Inferior parietal cortex (tissue), 1 donor: ENCODE measurements at regions not wholly inside any gene's neighbourhood (a gene's known extent, or its start where the extent isn't known, plus 50 kb on each side); places are given as distances from the start of the nearest gene placed in this dataset.

Experiments used
- DNase-seq: peaks from one replicate; pipeline ENCODE4 v3.0.0-alpha.2; 2016; ENCODE audit errors: extremely low spot score

DNA sequence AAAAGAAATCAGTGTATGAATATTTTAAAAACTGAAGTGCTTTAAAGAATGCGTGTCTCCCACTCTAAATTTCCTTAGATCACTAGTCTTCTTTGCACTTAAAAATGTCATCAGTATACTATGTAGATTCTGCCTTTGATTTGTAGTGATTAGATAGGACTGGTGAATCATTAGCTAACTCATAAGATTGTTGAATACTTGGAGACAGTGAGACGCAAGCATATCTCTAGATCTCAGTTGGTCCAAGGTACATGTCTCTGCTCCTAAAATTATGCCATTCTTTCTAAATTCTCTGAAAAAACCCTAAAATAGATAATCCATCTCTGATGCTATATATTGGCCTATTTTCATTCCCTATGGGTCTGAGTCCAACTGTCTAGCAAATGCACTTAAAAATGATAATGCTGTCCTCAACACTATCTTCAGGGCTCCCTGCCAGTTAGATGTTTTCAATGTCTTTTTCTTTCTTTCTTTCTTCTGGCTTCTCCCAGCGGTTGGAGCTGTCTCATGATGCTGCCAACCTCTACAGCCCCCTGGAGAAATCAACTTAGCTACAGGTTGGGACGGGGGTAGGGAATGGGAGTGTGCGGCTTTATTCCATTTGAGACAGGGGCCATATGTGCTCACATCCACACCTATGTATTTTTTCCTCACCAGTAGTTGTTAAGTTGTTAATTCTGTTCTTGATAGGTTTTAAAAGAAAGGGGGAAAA is 301.0 kb downstream of the NDFIP2 start:
- DNase-seq: no peak

DNA sequence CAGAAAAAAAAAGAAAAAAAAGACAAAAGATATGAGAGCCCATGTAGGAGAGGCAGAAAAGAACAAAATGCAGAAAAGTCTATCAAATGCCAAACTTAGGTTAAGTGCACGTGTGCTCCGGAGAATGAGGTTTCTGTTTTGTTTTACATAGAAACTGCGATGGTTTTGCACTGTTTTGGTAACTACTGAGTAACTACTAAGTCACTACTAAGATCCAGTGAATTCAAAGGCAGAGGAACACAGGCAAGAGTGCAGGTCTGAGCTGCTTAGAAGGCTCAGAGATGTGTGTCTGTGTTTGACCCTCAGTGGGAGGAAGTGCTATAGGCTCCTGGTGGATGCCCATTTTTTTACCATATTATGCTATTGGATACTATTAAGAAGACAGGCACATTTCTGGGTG is 299.3 kb downstream of the NDFIP2 start:
- DNase-seq: no peak

DNA sequence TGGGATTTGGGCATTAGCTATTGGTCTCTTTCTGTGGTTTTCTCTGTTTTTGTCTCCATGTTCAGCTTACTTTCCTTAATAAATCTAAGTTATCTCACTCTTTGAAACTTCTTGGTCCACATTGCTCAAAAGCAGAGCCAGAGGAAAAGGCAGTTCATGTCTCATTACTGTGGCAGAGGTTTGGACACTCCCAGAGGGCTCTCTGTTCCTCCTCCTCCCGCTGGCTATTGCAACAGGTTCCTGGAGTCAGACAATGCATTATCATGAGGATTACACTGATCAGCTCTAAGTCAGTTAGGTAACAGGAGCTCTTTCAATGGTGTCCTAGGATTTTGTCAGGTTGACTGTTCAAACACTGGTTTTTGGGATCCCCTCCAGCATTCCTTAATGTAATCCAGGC is 298.8 kb downstream of the NDFIP2 start:
- DNase-seq: no peak

DNA sequence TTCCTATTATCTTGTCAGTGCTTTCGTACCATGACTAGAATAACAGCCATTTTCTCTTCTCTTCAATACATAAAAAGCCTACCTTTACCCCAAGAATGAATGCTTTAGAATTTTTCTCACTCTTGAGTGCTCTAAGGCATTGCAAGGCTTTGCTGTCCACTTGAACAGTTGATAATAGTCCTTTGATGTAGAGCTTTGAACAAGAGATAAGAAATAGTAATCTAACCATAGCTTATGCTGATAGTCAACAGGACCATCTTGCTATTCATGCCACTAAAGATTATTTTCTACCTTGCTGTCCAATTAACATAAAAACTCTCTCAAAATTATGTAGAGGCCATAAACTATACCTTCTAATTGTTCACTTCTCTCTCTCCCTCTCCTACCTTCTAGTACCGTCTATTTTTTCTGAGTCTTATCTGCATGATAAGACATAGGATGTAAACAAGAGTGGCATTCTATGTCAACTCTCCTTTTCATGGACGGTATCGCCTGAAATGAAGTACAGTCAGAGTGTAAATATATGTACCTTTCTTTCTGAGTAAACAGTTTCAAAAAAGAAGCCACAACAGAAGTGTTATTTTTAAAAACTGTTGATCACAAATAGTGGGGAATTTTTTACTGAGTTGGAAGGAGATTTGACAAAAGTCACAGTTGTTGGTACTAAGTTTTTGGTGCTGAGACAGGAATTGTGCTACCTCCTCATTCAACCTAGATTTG is 297.9 kb downstream of the NDFIP2 start:
- DNase-seq: no peak

DNA sequence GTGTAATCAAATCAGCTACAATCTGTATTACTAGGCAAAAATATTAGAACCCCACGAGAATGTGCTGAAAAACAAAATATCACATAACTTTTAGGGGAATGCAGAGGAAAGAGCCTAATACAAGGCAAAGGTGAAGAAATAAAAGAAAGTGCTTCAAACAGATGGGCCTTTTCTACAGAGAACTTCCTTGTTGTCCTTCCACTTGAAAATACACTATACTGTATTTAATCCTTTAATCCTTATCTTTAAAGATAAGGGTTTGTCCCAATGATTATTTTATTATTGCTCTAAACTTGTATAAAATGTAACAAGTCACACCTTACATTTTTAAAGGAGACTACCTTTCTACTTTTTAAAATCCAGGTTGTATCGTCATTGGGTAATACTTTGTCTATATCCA is 296.5 kb downstream of the NDFIP2 start:
- no peak for DNase-seq

DNA sequence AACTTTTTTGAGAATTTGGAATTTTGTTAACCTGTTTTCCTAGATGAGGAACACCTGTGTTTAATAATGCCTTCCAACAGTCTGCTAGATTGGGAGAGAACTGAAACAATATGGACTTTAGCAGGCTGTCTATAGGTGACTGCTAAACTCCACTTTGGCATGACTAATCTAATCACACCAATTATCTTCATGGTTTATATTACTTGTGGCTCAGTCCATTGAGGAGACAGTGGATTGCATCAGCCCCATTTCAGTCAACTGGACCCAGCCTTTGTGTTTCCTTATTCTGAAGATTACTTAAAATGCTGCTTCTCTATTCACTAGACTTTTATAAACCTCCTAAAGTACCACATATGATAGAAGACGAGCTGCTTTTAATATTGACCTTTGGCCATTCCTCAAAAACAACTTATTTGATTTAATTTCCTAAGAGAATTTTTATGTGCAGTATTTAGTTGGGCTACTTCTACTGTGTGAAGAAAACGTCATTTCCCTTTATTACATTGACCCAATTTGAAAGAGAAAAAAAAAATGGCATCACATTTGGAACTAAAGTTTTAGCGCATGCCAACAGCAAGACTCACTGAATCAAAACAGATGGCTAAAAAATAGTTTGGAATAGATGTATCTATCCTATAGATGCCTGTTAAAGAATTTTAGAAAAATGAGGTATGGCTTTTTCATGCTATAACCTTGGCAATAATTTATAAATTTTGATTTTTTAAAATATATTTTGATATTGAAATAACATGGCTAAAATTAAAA is 295.8 kb downstream of the NDFIP2 start:
- no peak for DNase-seq

DNA sequence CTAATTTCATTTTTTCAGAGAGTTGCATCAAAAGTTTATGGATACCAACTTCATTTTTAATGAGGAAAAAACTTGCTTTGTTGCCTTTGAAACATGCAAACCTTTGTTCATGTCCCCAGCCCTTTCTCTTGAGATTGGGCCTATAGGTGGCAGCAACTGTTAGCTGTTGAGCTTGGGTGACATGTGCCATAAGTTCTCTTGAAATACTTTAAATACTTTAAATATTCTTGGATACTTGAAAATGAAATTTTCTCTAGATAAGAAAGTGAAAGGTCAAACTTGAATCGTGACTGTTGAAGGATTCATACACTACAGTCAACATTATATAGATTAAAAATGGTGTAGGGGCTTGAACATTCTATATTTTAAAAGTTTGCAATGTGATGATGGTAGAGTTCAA is 294.9 kb downstream of the NDFIP2 start:
- peak; percentile 70 for DNase-seq

DNA sequence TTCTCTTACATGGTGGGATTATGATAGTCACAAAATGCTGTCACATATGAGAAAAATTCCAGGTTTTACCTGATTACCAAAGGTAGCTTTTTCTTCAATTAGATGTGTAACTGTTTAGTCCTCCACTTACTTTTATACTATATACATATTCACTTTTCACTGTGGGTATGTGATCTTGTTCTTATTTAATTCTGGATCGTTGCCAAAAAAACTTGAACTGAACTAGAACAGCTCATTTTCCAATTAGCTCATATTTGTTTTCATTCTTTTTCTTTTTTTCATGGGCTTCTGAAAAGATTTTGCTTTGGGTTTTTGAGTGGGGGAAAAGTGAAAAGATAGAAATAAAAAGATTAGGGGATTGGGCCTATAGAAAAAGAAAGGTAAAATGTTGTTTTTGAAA is 291.9 kb downstream of the NDFIP2 start:
- DNase-seq: no peak

DNA sequence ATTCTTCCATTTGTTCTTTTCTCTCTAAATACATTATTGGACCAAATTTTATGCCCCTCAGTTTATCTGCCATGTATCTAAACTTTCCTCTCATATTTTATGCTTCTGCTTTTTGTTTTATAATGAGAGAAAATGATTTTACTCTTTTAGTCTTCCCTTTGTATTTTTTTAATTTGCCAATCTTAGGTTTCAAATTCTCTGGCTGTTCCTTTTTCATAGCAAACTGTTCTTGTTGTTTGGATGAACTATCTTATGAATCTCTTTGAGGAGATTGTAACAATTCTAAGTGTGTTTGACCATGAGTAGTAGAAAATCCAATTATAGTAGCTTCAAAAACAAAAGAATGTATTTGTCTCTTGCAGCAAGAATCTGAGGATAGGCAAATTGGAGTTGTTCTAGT is 290.5 kb downstream of the NDFIP2 start:
- no peak for DNase-seq

DNA sequence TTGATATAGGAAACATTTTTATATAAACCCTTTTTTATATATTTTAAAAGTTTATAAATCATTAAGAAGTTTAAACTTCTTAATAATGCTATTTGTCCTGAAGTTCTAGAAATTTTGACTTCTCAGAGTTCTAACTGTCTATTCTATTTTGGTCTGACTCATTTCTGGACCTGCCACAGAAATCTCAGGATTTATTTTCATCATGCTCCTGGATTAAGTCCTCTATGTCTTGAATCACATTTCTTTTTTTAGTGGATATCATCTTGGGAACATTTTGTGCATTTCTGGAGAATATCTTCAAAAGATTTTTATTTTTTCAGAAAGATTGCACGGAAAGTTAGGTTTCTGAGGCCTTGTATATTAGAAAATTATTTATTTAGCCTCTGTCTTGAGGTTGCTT is 289.1 kb downstream of the NDFIP2 start:
- no peak for DNase-seq

DNA sequence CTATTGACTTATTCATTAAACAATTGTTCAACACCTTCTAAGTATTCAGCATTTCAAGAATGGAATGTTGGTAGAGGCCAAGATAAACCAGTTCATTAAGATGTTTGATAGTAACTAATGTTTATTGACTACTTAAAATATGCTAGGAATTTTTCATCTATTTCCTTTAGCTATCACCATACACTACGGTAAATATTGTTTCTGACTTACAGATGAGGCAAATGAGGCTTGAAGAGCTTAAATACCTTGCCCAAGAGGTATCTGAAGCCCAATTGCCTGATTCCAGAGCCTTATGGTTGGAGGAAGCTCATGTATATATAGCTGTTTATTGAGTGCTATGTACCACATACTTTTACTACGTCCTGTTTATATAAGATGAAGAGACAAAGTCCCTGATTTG is 286.2 kb downstream of the NDFIP2 start:
- DNase-seq: no peak

DNA sequence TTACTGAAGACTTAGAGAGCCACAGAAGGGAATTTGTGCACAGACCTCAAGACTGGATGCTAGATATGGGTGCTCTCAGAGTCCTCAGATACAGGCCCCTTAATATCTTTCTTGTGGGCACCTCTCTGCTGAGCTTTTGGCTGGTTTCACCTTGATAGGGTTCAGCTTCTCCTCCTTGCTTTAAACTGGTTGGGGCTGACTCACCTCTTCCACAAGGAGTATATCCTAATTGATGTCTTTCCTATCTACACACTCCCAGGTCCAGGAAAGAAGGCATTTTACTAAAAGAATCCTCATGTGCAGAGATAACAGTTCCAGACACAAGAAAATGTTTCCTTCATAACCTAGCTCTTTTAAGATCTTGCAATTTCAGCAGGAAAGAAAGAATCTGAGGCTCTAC is 284.4 kb downstream of the NDFIP2 start:
- no peak for DNase-seq

DNA sequence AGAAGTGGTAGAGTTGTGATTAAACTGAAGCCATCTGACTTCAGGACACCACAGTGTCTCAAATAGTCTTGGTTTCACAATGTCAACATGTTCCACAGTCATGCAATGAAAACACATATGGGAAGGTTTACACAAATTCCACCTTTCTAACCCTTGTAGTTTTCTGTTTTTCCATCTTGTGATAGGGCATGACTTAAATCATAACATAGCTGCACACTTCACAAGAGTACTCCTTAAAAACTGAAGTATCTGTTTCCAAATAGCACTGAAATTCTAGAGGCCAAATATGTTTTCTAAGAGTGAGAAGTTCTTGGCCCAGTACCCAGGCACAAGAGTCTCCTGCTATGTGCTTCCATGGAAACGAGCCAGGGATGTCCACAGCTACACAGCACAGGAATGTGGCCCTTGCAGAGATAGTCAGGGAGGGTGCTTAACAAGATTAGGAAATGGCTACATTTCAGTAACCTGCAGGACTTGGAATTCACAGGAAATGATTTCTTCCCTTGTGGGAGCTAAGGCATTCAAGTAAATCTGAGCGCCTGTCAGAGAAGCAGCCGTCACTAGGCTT is 269.1 kb downstream of the NDFIP2 start:
- no peak for DNase-seq

DNA sequence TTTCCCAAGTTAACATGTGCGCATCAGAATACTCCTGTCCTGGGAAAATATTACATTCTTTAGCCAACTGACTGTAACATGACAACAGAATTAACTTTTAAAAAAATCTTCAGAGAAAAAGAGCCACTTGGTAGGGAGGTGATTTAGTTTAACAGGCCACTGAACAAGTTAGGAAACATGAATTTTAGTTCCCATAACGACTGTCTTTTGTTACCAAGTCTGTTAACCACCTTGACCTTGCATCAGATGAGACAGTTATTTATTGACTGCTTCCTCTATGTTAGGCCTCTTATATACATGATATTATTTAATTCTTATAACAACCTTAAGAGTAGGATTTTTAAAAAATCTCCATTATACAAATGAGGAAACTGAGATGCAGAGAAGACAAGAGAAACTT is 268.6 kb downstream of the NDFIP2 start:
- DNase-seq: no peak

DNA sequence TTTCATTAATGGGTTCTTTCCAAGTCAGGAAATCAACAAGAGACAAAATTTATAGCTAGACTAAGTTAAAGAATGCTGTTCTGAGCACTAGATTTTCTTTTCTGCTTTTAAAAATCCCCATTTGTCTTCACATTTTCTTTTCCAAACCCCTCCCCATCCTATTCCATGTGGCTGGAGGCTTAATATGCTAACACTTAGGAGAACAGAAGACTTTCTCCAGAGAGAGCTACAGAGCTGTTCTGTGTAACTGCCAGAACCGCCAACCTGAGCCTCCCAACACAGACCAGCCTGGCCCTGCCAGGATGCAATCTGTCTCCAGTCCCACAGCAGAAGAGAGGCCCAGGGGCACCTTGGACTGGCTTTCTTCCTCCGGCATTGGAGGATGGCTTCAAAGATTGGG is 264.1 kb downstream of the NDFIP2 start:
- no peak for DNase-seq

DNA sequence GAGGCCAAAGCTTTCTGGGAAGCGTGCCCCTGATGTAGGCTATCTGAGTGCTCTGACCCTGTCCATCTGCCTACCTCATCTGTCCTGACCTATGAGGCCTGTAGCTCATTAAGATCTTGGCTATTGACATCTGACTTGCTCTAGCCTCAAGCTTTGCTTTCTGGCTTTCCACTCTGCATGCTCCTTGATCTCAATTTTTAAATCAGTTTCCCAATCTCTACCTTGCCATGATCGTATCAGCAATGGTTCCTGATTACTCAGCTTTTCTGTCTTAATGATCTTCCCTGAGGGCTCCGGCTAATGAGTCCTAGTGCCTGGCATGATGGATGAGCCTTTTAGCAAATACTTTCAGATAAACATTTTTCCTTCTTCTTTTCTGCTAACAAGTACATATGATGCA is 262.0 kb downstream of the NDFIP2 start:
- no peak for DNase-seq

DNA sequence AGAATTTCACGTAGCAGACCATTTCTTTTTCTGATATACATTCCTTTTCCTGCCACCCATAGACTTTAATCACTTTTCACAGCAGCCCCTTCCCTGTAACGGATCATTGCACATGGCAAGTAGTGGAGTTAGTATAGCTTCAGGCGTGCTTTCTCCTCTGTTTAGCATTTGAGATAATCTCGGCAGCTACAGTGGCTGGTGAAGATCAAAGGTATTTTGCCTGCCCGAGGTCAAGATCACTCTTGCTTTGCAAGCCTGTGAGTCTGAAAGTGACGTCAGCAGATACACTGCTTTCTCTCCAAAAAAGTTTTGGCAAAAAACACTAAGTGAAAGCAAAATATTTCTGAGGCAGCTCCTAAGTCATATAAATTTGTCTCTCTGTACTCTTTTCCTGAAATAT is 260.0 kb downstream of the NDFIP2 start:
- DNase-seq: no peak

DNA sequence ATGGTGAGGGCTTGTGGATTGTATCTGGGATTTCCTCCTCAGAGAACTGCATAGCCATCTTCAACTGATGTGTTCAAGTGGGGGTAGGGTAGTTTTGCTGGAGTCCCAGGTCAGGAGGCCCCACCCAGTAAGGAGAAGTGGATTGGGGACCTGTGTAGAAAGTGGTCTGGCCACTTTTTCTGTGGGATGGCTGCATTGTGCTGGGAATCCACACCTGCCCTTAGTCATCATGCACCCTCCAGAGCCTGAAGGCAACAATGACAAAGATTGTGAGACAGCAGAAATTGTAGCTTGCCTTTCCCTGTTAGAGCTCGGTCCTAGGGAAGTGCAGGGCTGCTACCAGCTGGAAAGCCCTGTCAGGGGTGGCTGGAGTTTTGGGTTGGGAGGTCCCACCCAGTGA is 255.4 kb downstream of the NDFIP2 start:
- DNase-seq: no peak

DNA sequence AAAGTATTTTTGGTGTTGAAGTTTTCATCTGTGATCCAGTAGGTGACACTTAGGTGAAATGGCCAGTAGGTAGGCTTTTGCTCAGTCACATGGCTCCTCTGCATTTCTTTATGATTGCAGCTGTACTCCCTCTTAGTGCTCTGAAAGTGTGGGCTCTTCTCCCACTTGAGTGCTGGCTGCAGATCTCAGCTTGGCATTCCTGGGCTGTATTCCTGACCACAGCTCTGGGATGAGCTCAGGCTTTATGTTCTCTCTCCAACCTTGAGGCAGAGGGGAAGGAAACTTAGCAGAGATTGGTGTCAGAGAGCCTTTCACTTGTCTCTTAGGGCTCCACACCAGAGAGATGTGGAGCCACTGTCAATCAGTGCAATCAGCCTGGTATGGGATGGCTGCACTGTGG is 254.3 kb downstream of the NDFIP2 start:
- DNase-seq: no peak

DNA sequence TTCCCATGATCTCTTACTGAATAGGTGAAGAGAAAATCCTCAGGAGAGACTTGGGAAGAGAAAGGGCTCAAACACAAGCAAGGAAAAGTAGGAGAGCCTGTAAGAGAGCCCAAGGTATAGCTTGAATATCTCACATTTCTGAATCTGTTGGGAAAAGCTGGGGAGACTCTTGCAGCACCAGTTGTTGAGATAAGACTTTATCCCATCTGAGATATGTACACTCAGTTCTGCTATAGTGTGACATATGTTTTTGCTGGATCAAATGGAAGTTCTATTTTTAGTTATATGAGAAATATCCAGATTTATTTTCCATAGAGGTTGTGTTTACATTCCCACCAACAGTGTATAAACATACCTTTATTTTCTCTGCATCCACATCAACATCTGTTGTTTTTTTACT is 246.1 kb downstream of the NDFIP2 start:
- peak; percentile 17 for DNase-seq

DNA sequence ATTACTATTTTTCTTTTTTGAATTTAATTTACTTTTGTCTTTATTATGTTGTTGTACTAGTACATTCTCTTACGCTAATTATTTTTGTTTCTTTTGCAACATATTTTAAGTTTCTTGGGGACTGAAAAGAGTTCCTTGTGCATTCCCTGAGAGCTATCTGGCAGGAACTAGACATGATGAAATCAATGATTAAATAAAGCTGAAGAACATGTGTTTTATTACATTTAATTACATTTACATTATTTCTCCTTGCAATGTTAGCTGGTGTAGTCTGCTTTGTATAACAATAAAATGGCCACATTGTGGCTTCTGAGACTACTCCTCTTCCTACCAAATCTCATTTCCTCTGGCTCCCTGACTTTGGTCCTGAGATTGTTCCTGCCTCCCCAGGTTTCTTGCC is 244.9 kb downstream of the NDFIP2 start:
- DNase-seq: no peak

DNA sequence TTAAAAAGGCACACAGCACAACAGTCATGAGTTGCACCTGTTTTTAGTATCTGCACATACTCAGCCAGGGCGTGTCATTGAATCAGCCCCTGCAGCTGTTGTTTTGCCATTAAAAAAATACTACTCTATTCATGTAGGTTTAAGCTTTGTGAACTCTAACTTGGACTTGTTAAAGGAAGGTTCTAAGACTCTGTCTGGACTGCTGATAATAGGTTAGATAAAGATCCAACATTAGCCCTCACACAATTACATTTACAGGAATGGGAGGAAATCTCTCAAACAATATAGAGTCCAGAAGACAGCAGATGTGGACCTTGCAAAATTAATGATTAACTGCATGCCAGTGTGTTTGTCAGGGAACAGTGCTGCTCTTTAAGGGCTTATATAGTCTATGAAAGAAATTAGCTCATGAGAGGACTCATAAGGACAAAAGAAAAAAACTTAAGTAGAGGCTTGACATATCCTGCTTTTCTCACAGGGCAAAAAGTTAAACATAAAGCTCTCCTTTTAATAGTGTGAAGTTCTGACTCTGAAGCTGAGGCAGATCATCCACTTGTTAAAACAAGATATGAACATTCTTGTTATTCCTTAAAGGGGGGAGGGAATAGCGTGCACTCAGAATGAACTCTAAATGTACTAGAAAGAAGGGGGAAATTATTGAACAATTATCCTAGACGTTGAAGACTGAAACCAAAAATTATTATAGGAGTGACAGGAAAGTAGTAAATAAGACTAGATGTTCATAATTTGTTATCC is 243.6 kb downstream of the NDFIP2 start:
- DNase-seq: peak; percentile 5
